ENCODE measurements at regions not wholly inside any gene's neighbourhood (a gene's known extent, or its start where the extent isn't known, plus 50 kb on each side); places are given as distances from the start of the nearest gene placed in this dataset.

- no peak for DNase-seq
- no peaks in the 10 kb centered on the region for H3K36me3 ChIP-seq (ENCODE audit: control insufficient read depth, insufficient read depth, low read length)
- H3K27ac ChIP-seq (ENCODE audit: low read length), result no peak overlapping the region
- WGBS (ENCODE audit: insufficient coverage, low lambda C conversion rate), result no CpG with 5 or more reads among the region's 5 CpGs
- H3K27me3 ChIP-seq (ENCODE audit: control insufficient read depth, insufficient read depth, low read length), result no peaks in the 10 kb centered on the region
- no peaks in the 10 kb centered on the region for H3K4me1 ChIP-seq (ENCODE audit: control insufficient read depth, insufficient read depth, low read length)
- H3K9me3 ChIP-seq (ENCODE audit: control insufficient read depth, low read depth, low read length), result no peaks in the 10 kb centered on the region
- H3K4me3 ChIP-seq (ENCODE audit: low read length), result no peak overlapping the region
Observed at GRCh38 chr5:39775797-39776365, 351.1 kb upstream of the DAB2 start.

- no peaks in the 10 kb centered on the region for H3K9me3 ChIP-seq (ENCODE audit: control insufficient read depth, low read depth, low read length)
- no peaks in the 10 kb centered on the region for H3K36me3 ChIP-seq (ENCODE audit: control insufficient read depth, insufficient read depth, low read length)
- H3K27me3 ChIP-seq (ENCODE audit: control insufficient read depth, insufficient read depth, low read length), result no peaks in the 10 kb centered on the region
- no peak overlapping the region for H3K27ac ChIP-seq (ENCODE audit: low read length)
- H3K4me1 ChIP-seq (ENCODE audit: control insufficient read depth, insufficient read depth, low read length), result no peaks in the 10 kb centered on the region
- WGBS (ENCODE audit: insufficient coverage, low lambda C conversion rate), result no CpG with 5 or more reads among the region's 2 CpGs
- no peak for DNase-seq
- no peak overlapping the region for H3K4me3 ChIP-seq (ENCODE audit: low read length)
Observed at GRCh38 chr5:39775086-39775796, 350.5 kb upstream of the DAB2 start.

GRCh38 chr5:39774605-39775004, 349.8 kb upstream of the DAB2 start:
- Histone ChIP-seq H3K9me3 (ENCODE audit: control insufficient read depth, low read depth, low read length) (no peaks in the 10 kb centered on the region), H3K27me3 (ENCODE audit: control insufficient read depth, insufficient read depth, low read length) (no peaks in the 10 kb centered on the region)

GRCh38 chr5:39772307-39772706, 347.5 kb upstream of the DAB2 start:
- DNase-seq, result no peak
- Histone ChIP-seq H3K36me3 (ENCODE audit: control insufficient read depth, insufficient read depth, low read length) (no peaks in the 10 kb centered on the region), H3K27ac (ENCODE audit: low read length) (no peak overlapping the region), H3K4me3 (ENCODE audit: low read length) (no peak overlapping the region), H3K4me1 (ENCODE audit: control insufficient read depth, insufficient read depth, low read length) (no peaks in the 10 kb centered on the region), H3K27me3 (ENCODE audit: control insufficient read depth, insufficient read depth, low read length) (no peaks in the 10 kb centered on the region), H3K9me3 (ENCODE audit: control insufficient read depth, low read depth, low read length) (peaks cover 3% of the 10 kb centered on the region)
- no CpG with 5 or more reads among the region's 2 CpGs for WGBS (ENCODE audit: insufficient coverage, low lambda C conversion rate)

More at GRCh38 chr5:39774605-39775004, 349.8 kb upstream of the DAB2 start:
- Histone ChIP-seq H3K4me1 (ENCODE audit: control insufficient read depth, insufficient read depth, low read length) (no peaks in the 10 kb centered on the region), H3K27ac (ENCODE audit: low read length) (no peak overlapping the region), H3K36me3 (ENCODE audit: control insufficient read depth, insufficient read depth, low read length) (no peaks in the 10 kb centered on the region), H3K4me3 (ENCODE audit: low read length) (no peak overlapping the region)
- DNase-seq, result no peak

- Histone ChIP-seq H3K4me1 (ENCODE audit: control insufficient read depth, insufficient read depth, low read length) (no peaks in the 10 kb centered on the region), H3K36me3 (ENCODE audit: control insufficient read depth, insufficient read depth, low read length) (no peaks in the 10 kb centered on the region), H3K9me3 (ENCODE audit: control insufficient read depth, low read depth, low read length) (peaks cover 3% of the 10 kb centered on the region), H3K4me3 (ENCODE audit: low read length) (no peak overlapping the region), H3K27ac (ENCODE audit: low read length) (no peak overlapping the region), H3K27me3 (ENCODE audit: control insufficient read depth, insufficient read depth, low read length) (no peaks in the 10 kb centered on the region)
- no peak for DNase-seq
- WGBS (ENCODE audit: insufficient coverage, low lambda C conversion rate), result 100% methylated on average over 1 of the region's 5 CpGs
Observed at GRCh38 chr5:39767916-39768315, 343.1 kb upstream of the DAB2 start.

- Histone ChIP-seq H3K9me3 (ENCODE audit: control insufficient read depth, low read depth, low read length) (peaks cover 3% of the 10 kb centered on the region), H3K4me3 (ENCODE audit: low read length) (no peak overlapping the region), H3K27me3 (ENCODE audit: control insufficient read depth, insufficient read depth, low read length) (no peaks in the 10 kb centered on the region), H3K36me3 (ENCODE audit: control insufficient read depth, insufficient read depth, low read length) (no peaks in the 10 kb centered on the region), H3K27ac (ENCODE audit: low read length) (no peak overlapping the region), H3K4me1 (ENCODE audit: control insufficient read depth, insufficient read depth, low read length) (no peaks in the 10 kb centered on the region)
- WGBS (ENCODE audit: insufficient coverage, low lambda C conversion rate), result 60% methylated on average over 1 of the region's 2 CpGs
- DNase-seq, result no peak
Observed at GRCh38 chr5:39765366-39765765, 340.6 kb upstream of the DAB2 start.

- Histone ChIP-seq H3K27ac (ENCODE audit: low read length) (no peak overlapping the region), H3K27me3 (ENCODE audit: control insufficient read depth, insufficient read depth, low read length) (no peaks in the 10 kb centered on the region), H3K9me3 (ENCODE audit: control insufficient read depth, low read depth, low read length) (no peaks in the 10 kb centered on the region), H3K36me3 (ENCODE audit: control insufficient read depth, insufficient read depth, low read length) (no peaks in the 10 kb centered on the region), H3K4me3 (ENCODE audit: low read length) (no peak overlapping the region), H3K4me1 (ENCODE audit: control insufficient read depth, insufficient read depth, low read length) (no peaks in the 10 kb centered on the region)
- WGBS (ENCODE audit: insufficient coverage, low lambda C conversion rate), result 94% methylated on average over 2 of the region's 3 CpGs
- no peak for DNase-seq
Observed at GRCh38 chr5:39762761-39763160, 338.0 kb upstream of the DAB2 start.

- H3K36me3 ChIP-seq (ENCODE audit: control insufficient read depth, insufficient read depth, low read length), result no peaks in the 10 kb centered on the region
- H3K9me3 ChIP-seq (ENCODE audit: control insufficient read depth, low read depth, low read length), result no peaks in the 10 kb centered on the region
- no peak overlapping the region for H3K27ac ChIP-seq (ENCODE audit: low read length)
- H3K27me3 ChIP-seq (ENCODE audit: control insufficient read depth, insufficient read depth, low read length), result no peaks in the 10 kb centered on the region
- DNase-seq, result no peak
- no peaks in the 10 kb centered on the region for H3K4me1 ChIP-seq (ENCODE audit: control insufficient read depth, insufficient read depth, low read length)
- 85% methylated on average over 3 of the region's 10 CpGs for WGBS (ENCODE audit: insufficient coverage, low lambda C conversion rate)
- no peak overlapping the region for H3K4me3 ChIP-seq (ENCODE audit: low read length)
Observed at GRCh38 chr5:39761199-39761950, 336.6 kb upstream of the DAB2 start.

GRCh38 chr5:39760385-39761198, 335.8 kb upstream of the DAB2 start:
- DNase-seq, result peak in 1 of 2 donors; percentile 17
- 54% methylated on average over 3 of the region's 5 CpGs for WGBS (ENCODE audit: insufficient coverage, low lambda C conversion rate)
- H3K36me3 ChIP-seq (ENCODE audit: control insufficient read depth, insufficient read depth, low read length), result no peaks in the 10 kb centered on the region
- no peaks in the 10 kb centered on the region for H3K27me3 ChIP-seq (ENCODE audit: control insufficient read depth, insufficient read depth, low read length)
- H3K4me3 ChIP-seq (ENCODE audit: low read length), result no peak overlapping the region
- H3K27ac ChIP-seq (ENCODE audit: low read length), result no peak overlapping the region
- no peaks in the 10 kb centered on the region for H3K4me1 ChIP-seq (ENCODE audit: control insufficient read depth, insufficient read depth, low read length)
- H3K9me3 ChIP-seq (ENCODE audit: control insufficient read depth, low read depth, low read length), result no peaks in the 10 kb centered on the region

- no peaks in the 10 kb centered on the region for H3K4me1 ChIP-seq (ENCODE audit: control insufficient read depth, insufficient read depth, low read length)
- H3K4me3 ChIP-seq (ENCODE audit: low read length), result no peak overlapping the region
- H3K27me3 ChIP-seq (ENCODE audit: control insufficient read depth, insufficient read depth, low read length), result no peaks in the 10 kb centered on the region
- DNase-seq, result no peak
- H3K36me3 ChIP-seq (ENCODE audit: control insufficient read depth, insufficient read depth, low read length), result no peaks in the 10 kb centered on the region
- no peak overlapping the region for H3K27ac ChIP-seq (ENCODE audit: low read length)
- no peaks in the 10 kb centered on the region for H3K9me3 ChIP-seq (ENCODE audit: control insufficient read depth, low read depth, low read length)
Observed at GRCh38 chr5:39759701-39760100, 334.9 kb upstream of the DAB2 start.

Measured in large intestine (tissue), 3 donors.